ENCODE measurements at regions not wholly inside any gene's neighbourhood (a gene's known extent, or its start where the extent isn't known, plus 50 kb on each side); places are given as distances from the start of the nearest gene placed in this dataset.
"Not testable (repeated sequence)": the region's sequence is repeated elsewhere in the genome, so short reads cannot be mapped to it uniquely, and the experiment has no call there.

- DNase-seq = no peak
Measured at GRCh38 chr6:28809947-28810658, 113.7 kb downstream of the TRIM27 start.

GRCh38 chr6:28810659-28811053 is 113.1 kb downstream of the TRIM27 start:
- no peak for DNase-seq

GRCh38 chr6:28811873-28812272 is 111.9 kb downstream of the TRIM27 start:
- no peak for DNase-seq

DNA sequence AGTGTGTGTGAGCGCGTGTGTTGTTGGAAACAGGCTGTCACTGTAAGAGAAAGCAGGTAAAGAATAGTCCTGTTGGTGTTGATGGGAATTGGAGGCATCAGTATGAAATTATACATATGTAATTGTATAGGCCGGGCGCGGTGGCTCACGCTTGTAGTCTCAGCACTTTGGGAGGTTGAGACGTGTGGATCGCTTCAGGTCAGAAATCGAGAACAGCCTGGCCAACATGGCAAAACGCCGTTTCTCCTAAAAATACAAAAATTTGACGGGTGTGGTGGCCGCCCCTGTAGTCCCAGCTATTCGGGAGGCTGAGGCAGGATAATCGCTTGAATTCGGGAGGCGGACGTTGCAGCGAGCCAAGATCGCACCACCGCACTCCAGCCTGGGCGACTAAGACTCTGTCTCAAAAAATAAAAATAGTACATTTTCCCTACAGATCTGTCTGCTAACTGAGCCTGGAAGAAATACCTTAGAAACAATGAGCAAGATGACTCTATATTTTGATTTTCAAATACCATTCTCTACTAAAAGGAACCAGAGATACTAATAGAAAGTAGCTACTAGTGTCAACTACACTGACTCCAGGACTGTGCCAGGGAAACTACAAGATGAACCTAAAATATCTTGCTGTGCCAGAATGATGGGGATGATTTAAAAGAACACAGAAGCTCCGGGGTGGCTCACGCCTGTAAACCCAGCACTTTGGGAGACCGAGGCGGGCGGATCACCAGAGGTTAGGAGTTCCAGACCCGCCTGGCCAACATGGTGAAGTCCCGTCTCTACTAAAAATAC is 110.8 kb downstream of the TRIM27 start:
- no peak for DNase-seq

- no peak for DNase-seq
Measured at GRCh38 chr6:28814032-28814976, 109.5 kb downstream of the TRIM27 start.

DNA sequence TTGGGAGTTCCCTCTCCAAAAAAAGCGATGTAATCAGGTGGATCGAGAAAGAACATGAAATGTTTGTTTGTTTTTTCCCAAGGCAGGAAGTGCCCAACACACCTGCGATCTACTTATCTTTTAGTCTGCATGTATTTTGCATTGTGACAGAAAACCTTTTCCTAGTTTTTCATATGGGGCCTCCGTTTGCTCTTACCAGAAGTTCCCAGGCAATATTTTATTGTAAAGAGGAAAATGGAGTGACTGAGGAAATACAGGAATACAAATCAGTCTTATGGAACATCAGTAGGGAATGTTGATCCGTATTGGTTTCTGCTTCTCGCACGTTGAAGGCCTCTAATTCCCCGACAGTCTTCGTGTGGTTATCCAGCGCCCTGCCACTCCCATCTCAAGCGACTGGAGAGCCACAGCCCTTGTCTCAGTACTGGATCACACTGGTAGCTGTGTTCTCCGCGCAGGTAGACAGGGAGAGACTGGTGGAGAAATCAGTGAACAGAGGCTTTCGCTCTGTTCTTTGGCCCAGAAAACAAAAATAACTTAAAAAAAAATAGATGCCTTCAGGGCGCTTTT is 107.4 kb downstream of the TRIM27 start:
- no peak for DNase-seq

- DNase-seq = no peak
Measured at GRCh38 chr6:28816909-28817807, 106.6 kb downstream of the TRIM27 start.

DNA sequence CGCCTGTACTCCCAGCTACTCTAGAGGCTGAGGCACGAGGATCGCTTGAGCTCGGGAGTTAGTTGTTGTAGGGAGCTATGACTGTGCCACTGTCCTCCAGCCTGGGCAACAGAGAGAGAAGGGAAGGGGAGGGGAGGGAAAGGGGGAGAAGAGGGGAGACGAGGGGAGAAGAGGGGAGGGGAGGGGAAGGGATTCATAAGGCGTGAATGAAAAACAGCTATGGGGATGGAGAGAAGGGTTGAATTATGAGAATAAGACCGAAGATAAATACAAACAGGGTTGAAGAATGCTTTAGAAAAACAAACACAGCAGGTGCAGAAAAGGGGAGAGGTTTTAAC is 106.0 kb downstream of the TRIM27 start:
- no peak for DNase-seq

DNA sequence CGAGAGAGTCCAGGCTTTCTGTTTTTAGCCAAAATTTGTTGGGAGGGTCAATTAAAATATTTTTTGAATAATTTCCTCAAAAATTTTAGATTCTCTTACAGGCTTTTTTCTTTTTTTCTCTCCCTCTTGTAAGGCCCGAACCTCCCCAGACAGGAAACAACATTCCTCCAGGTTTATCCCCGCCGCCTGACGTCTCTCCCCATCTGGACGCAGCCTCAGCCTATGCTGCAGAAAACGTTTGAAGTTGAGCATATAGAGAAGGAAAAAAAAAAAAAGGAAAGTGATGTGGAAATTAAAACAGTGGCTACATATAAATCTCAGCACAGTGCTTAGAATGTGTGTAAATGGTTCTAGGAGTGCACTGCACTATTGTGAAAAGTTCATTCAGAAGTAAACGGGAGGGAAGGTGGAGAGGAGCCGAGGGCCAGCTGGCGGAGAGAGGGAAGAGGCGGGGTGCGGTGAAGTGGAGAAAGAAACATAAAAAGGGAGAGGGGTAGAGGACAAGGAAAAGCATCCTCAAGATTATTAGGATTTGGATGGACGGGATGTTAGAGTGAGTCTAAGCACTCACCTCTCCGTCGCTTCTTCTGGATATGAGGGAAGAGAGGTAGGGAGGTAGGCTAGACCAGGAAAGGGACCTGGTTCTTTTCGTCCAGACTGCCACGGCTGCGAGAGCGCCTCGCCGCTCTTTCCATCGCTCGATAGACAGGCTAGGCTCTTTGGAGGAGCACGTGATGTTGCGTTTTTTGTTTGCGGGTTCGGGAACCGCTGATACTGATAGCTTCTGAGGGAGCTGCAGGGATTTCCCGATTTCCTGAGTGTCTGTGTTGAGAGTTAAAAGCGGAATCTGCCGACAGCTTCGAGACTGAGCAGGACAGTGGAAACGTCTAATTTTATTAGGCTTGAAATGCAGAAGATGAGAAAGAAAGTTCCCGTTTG is 98.7 kb downstream of the TRIM27 start:
- DNase-seq = no peak

DNA sequence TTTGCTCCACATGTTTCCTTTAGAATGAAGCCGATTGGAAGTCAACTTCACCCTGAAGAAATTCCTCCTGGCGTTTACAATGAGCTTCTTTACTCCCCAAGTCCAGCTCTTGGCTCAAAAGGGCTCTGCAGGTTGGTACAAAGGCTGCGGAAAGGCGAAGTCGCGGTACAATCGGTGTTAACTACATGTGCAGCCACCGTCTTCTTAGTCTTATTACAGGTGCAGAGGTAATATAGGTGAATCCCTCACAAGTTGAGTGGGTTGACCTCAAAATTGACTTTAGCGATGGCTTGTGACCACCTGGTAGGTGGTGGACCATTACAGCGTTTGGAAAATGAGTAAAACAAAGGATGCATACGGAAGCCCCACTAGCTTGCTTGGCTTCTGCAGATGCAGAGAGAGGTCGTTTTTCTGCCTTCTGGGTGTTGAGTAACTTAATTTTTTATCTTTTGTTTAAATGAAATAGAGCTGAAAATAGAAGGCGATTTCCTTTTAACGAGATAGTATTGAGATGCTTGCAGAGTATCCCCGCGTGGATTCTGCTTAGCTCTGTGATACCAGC is 98.0 kb downstream of the TRIM27 start:
- DNase-seq = no peak

DNA sequence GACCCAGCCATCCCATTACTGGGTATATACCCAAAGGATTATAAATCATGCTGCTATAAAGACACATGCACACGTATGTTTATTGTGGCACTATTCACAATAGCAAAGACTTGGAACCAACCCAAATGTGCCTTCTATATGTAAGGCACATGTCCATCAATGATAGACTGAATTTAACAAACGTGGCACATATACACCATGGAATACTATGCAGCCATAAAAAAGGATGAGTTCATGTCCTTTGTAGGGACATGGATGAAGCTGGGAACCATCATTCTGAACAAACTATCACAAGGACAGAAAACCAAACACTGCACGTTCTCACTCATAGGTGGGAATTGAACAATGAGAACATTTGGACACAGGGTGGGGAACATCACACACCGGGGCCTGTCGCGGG is 92.1 kb downstream of the TRIM27 start:
- not testable (repeated sequence) for DNase-seq

DNA sequence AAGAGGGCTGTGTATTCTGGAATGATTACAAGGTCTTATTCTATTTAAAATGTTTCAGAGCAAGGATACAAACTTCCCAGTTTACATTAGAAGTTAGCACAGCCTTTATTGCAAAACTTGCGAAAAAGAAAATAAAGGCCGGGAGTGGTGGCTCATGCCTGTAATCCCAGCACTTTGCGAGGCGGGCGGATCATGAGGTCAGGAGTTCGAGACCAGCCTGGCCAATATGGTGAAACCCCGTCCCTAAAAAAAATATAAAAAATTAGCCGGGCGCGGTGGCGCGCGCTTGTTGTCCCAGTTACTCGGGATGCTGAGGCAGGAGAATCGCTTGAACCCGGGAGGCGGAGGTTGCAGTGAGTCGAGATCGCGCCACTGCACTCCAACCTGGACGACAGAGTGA is 87.1 kb downstream of the TRIM27 start:
- not testable (repeated sequence) for DNase-seq

- DNase-seq = peak; percentile 61
Measured at GRCh38 chr6:28838289-28838633, 85.5 kb downstream of the TRIM27 start.

GRCh38 chr6:28838634-28839442 is 84.9 kb downstream of the TRIM27 start:
- peak; percentile 90 for DNase-seq

- no peak for DNase-seq
Measured at GRCh38 chr6:28839443-28840120, 84.2 kb downstream of the TRIM27 start.

- no peak for DNase-seq
Measured at GRCh38 chr6:28841290-28841689, 82.5 kb downstream of the TRIM27 start.

- DNase-seq = peak; percentile 48
Measured at GRCh38 chr6:28848756-28849155, 75.0 kb downstream of the TRIM27 start.

Data from stimulated activated CD4-positive, alpha-beta T cell treated with anti-CD3 and anti-CD28 coated beads, Interleukin-4, amount 100 ng/mL, for 1 hour (primary cell).